Ishikawa (cell line): ENCODE measurements at regions not wholly inside any gene's neighbourhood (a gene's known extent, or its start where the extent isn't known, plus 50 kb on each side); places are given as distances from the start of the nearest gene placed in this dataset.

Experiments used
- EGR1 ChIP-seq: IDR thresholded peaks from 2 replicates; pipeline ENCODE4 v1.6.1; 2012
- EP300 ChIP-seq: IDR thresholded peaks from 2 replicates; pipeline ENCODE4 v1.6.1; 2012; ENCODE audit warnings: borderline replicate concordance
- FOXM1 ChIP-seq: IDR thresholded peaks from 2 replicates; pipeline ENCODE4 v1.6.1; 2012; ENCODE audit warnings: low read depth, borderline replicate concordance
- MAX ChIP-seq: IDR thresholded peaks from 2 replicates; pipeline ENCODE4 v1.6.1; 2012
- RAD21 ChIP-seq: IDR thresholded peaks from 2 replicates; pipeline ENCODE4 v1.6.1; 2012; ENCODE audit warnings: low read depth
- TAF1 ChIP-seq: IDR thresholded peaks from 2 replicates; pipeline ENCODE4 v1.6.1; 2012; ENCODE audit warnings: low read depth, mild to moderate bottlenecking
- TCF12 ChIP-seq: IDR thresholded peaks from 2 replicates; pipeline ENCODE4 v1.6.1; 2012; ENCODE audit warnings: low read depth
- TEAD4 ChIP-seq: IDR thresholded peaks from 2 replicates; pipeline ENCODE4 v1.6.1; 2012
- YY1 ChIP-seq: IDR thresholded peaks from 2 replicates; pipeline ENCODE4 v1.6.1; 2012; ENCODE audit warnings: low read depth
- ZBTB7A ChIP-seq: IDR thresholded peaks from 2 replicates; pipeline ENCODE4 v1.6.1; 2012; ENCODE audit warnings: low read depth

- no peak for TF ChIP-seq TEAD4
- no peak for TF ChIP-seq TAF1
- no peak for TF ChIP-seq FOXM1
- no peak for TF ChIP-seq YY1
- TF ChIP-seq EGR1 = no peak
- TF ChIP-seq MAX = no peak
- TF ChIP-seq EP300 = no peak
- no peak for TF ChIP-seq RAD21
- TF ChIP-seq TCF12 = no peak
- TF ChIP-seq ZBTB7A = no peak
These were observed 62.3 kb upstream of the RELL1 start for GRCh38 chr4:37748485-37748884.
